ENCODE measurements at regions not wholly inside any gene's neighbourhood (a gene's known extent, or its start where the extent isn't known, plus 50 kb on each side); places are given as distances from the start of the nearest gene placed in this dataset.

DNA sequence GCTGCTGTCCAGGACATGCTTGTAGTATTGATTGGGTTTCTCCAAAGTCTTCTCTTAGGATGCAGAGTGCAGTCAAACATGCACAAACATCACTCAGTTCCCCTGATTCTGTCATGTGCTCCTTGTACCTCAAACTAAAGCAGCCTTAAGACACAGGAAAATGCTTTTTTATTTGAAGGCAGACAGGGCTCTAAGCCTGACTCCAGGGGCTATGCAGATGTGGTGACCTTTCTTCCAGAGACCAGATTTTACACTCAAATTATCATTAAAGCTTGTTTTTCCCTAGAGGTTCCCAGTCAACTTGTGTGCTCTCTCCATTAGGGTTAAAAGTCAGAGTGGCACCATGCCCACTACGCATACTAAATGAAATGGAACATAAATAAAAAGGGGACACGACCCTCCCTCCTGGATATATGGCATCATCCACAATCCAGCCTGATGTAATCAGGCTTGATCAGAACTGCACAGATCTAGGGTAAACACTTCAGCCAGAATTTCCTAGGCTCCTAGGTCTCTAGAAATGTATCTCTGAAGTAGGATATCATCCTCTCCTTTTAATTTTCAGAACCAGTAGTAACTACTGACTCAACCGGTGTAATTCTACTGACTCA lies 771.1 kb downstream of the NR2F1-AS1 start:
- no peak for ATAC-seq (ENCODE audit: low FRiP score)

DNA sequence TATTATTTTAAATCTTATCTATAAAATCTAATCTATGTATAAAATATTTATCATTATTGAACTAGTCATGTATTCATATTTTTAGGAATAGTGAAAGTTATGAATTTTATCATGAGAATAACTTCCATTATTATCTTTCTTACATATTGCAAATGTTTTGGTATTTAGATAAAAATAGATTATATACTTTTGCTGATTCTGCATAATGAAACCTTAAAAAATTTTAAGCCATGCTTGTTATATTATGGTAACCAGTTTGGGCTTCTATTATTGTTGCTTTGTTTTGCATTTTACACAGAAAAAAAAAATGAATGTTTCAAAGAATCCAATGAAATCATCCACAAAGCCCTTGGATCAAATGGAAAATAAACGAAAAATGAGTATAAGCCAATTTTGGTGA lies 772.5 kb downstream of the NR2F1-AS1 start:
- ATAC-seq (ENCODE audit: low FRiP score), result no peak
- DNase-seq (ENCODE audit: low spot score), result no peak
- TF ChIP-seq, protein P1, sequence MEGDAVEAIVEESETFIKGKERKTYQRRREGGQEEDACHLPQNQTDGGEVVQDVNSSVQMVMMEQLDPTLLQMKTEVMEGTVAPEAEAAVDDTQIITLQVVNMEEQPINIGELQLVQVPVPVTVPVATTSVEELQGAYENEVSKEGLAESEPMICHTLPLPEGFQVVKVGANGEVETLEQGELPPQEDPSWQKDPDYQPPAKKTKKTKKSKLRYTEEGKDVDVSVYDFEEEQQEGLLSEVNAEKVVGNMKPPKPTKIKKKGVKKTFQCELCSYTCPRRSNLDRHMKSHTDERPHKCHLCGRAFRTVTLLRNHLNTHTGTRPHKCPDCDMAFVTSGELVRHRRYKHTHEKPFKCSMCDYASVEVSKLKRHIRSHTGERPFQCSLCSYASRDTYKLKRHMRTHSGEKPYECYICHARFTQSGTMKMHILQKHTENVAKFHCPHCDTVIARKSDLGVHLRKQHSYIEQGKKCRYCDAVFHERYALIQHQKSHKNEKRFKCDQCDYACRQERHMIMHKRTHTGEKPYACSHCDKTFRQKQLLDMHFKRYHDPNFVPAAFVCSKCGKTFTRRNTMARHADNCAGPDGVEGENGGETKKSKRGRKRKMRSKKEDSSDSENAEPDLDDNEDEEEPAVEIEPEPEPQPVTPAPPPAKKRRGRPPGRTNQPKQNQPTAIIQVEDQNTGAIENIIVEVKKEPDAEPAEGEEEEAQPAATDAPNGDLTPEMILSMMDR (IDR thresholded peaks at IDR 0.05), result no peak

More for the DNA sequence above, 771.1 kb downstream of the NR2F1-AS1 start:
- no peak for DNase-seq (ENCODE audit: low spot score)
- TF ChIP-seq, protein P1 (IDR thresholded peaks at IDR 0.05), result no peak

DNA sequence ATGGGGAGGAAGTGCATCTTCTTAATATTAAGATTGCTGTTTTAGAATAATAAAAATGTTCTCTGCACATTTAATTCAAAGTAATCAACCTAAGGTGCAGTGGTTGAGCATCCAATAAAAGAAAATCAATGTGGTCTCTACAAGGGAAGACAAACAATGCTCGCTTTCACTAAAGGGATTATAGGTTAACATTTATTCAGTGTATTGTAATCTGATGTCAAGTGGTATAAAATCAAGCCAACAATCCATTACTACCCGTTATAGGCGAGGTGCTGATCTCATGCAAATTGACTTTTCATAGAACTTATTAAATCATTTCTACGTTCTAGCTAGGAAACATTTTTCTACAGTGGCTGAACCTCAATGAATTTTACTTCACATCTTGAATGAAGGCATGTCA lies 773.9 kb downstream of the NR2F1-AS1 start:
- DNase-seq (ENCODE audit: low spot score) (no peak), ATAC-seq (ENCODE audit: low FRiP score) (no peak)
- TF ChIP-seq, protein P1 (IDR thresholded peaks at IDR 0.05), result no peak

DNA sequence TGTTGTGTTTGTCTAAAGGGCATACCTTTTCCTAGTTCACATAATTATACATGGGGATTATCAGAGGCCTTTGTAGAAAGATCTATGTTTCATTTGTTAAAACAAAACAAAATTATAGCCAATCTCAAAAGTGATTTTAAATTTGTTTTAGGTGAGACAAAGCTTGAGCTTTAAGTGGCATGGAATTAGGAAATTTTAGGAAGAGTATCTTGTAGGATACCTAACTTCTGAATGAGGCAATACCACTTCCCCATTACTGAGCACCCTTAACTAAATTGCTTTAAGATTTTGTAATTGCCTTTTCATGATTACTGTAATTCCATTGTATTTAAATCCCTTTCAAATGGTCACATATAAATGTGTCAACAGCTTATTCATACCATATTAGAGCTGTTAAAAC lies 775.6 kb downstream of the NR2F1-AS1 start:
- TF ChIP-seq, protein P1 (IDR thresholded peaks at IDR 0.05), result no peak
- DNase-seq (ENCODE audit: low spot score), result no peak
- ATAC-seq (ENCODE audit: low FRiP score), result no peak

DNA sequence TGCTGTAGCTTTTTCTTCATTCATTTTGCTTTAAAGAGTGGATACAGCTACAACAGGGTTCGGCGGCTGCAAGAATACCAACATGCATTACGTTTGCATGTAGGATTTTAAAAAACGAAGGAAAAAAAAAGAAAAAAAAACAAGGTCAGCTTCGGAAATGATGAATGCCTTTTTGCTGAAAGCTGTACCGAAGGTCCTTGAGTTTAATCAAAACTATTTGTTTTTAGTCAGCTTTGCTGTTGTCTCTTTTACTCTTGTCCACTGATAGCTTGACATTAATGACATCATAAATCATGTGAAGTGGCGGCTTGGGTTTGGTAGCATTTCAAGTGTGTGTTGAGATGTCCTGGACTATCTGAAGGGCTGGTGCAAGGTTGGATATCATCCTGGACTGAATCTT lies 779.1 kb downstream of the NR2F1-AS1 start:
- DNase-seq (ENCODE audit: low spot score), result no peak
- TF ChIP-seq, protein P1 (IDR thresholded peaks at IDR 0.05), result no peak
- ATAC-seq (ENCODE audit: low FRiP score), result no peak

DNA sequence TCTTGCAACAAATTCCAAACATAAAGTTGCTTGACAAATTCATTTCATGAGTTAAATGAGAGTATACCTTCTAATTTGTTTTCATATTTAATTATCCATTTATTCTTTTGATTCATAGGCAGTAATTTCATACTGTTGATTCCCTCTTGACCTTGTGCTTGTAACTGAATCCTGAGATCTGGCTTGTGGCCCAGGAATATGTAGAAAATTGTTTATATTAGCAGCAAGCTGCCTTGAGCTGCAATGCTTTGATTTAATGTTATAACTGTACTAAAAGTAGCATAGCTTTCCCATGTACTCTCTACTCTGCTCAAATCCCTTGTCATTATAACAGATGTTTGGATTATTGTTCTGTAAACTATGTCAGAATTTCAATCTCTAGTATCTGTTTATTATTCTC lies 780.7 kb downstream of the NR2F1-AS1 start:
- TF ChIP-seq, protein P1 (IDR thresholded peaks at IDR 0.05), result no peak
- ATAC-seq (ENCODE audit: low FRiP score) (no peak), DNase-seq (ENCODE audit: low spot score) (no peak)

DNA sequence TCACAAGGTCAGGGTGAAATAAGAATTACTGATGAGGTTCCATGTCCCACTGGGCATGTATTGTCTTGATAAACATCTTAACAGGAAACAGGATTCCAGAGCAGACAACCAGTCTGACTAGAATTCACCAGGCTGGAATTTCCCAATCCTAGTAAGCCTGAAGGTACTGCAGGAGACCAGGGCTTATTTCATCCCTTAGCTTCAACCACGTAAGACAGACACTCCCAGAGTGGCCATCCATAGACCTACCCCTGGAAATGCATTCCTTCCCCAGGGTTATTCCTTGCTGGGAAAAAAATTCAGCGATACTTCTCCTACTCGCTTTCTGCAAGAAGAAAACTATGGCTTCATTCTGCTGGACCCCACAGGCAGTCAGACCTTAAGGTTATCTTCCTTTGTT lies 785.4 kb downstream of the NR2F1-AS1 start:
- no peak for DNase-seq (ENCODE audit: low spot score)
- ATAC-seq (ENCODE audit: low FRiP score), result no peak
- TF ChIP-seq, protein P1 (IDR thresholded peaks at IDR 0.05), result no peak
